NK-92 (cell line): ENCODE measurements at regions not wholly inside any gene's neighbourhood (a gene's known extent, or its start where the extent isn't known, plus 50 kb on each side); places are given as distances from the start of the nearest gene placed in this dataset.

Source experiments
- DNase-seq: peaks from one replicate; lab custom pipeline; 2025; ENCODE audit not compliant: unreplicated experiment; lab: John Stamatoyannopoulos, UW

DNA sequence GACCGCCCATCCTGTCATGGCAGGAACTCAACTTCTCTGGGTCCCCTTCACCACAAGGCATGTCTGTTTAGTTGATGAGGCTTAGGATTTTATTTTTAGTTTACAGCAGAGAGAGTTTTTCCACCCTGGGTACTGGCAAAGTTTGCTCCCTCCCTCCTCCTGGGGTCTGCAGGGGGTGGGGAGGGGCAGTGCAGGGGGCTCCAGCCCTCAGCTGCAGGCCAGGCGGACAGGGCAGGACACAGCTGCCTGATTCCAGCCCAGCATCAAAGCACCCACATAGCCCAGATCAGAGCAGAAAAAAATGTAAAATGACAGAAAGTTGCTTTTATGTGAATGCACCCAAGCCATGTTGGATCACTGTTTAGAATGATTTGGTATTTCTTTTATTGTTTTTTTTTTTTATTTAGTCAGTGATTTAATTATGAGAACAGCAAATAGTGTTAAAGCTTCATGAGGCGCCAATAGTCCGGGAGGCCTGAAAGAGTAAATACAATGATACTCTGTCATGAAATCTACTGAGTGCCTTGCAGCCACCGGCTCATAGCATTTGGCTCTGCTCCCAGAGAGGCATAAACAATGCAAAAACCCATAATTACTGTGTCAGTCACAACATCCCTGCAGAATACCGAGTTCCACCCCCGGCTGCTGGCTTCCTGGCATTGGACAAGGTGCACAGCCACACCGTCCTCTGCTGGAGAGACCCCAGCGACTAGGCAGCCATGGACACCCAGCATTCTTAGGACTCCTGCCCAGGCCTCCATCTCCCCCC, 923.5 kb downstream of the UQCRFS1 start:
- no peak for DNase-seq

DNA sequence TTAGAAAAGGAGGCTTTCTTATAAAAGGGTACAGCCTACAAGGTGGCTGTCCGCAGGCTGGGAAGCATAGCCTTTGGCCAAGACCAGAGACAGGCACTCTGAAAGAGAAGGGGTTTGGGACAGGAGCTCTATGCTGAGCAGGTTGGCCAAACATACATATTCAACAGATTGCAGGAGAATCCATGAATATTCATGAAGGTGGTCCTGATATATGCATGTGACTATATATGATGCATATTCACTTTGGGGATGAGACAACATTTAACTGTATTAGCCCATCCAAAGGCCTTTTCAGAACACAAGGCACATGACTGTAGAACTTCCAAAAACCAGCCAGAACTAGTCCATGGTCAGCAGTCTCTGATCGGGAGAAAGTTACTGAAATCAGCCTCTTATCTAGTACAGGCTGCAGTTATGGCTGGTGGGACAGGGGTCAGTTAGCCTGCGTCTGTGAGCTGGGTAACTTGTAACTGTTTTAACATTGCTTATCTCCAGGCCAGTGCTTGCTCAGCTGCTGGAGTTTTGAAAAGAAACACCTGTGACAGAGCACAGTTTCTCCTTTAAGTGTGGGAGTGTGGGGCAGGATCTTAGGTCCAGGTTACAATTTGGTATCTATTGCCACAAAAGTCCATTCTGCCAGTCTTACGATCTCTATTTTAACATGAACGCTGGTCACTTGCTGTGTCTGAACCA, 924.2 kb downstream of the UQCRFS1 start:
- DNase-seq = no peak

- DNase-seq = no peak
Observed at GRCh38 chr19:28285917-28286316, 927.0 kb downstream of the UQCRFS1 start.

DNA sequence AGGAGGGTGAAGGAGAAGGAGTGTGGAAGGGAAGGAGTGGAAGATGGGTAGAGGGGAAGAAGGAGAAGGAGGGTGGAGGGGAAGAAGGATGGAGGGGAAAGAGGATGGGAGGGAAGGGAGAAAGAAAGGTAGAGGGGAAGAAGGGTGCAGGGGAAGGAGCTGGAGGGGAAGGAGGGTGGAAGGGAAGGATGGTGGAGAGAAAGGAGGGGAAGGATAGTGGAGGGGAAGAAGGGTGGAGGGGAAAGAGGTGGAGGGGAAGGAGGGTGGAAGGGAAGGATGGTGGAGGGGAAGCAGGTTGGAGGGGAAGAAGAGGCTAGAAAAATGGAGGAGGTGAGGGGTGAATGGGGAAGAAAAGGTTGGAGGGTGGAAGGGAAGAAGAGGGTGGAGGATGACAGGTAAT, 927.9 kb downstream of the UQCRFS1 start:
- DNase-seq = no peak

DNA sequence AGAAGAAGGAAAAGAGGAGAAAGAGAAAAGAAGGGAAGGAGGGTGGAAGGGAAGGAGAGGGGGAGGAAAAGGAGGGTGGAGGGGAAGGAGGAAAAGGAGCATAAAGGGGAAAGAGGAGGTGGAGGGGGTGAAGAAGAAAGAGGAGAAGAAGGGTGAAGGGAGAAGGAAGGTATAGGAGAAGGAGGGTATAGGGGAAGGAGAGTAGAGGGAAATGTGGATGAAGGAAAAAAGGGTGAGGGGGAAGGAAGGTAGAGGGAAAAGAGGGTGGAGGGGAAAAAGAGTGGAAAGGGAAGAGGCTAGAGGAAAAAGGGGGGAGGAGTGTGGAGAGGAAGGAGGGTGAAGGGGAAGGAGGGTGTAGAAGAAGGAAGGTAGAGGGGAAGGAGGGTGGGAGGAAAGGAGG, 928.6 kb downstream of the UQCRFS1 start:
- no peak for DNase-seq

- DNase-seq = no peak
Observed at GRCh38 chr19:28283592-28283991, 929.4 kb downstream of the UQCRFS1 start.

GRCh38 chr19:28281676-28282075, 931.3 kb downstream of the UQCRFS1 start:
- DNase-seq = no peak

DNA sequence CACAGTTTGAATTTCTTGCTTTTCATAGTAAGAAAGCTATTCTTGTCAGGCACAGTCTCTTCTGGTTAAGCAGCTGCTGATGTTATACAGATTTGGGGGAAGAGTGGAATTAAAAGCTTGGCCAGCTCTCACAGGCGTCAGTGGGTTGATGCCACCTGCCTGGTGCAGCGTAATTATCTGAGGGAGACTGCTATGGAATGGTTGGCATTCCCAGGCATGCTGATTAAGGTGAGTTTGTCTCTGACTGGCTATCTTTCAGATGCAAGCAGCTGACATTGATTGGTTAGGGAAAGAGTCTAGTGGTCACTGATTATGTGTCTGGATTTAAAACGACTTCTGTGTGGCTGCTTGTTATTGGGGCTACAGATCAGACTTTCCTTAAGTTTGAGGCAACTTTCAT, 948.4 kb downstream of the UQCRFS1 start:
- DNase-seq = no peak

- DNase-seq = no peak
Observed at GRCh38 chr19:28258829-28259228, 954.1 kb downstream of the UQCRFS1 start.

DNA sequence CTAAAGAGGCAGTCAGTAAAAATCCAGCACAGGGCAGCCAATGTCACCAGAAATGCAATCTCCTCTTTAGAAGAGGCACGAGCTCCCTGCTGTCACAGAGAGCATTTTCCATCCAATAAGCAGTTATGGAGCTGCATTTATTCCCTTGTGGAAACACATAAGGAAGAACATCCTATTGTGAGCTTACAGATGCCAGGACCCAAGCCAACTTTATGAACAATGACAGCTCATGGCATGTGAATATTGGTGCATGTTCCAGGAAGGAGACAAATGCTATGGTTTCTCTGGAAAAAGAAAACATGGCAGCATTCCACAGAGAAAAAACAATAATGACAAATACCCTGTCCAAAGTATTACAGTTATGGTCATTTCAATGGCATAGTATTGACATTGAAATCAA, 955.6 kb downstream of the UQCRFS1 start:
- DNase-seq = no peak

- no peak for DNase-seq
Observed at GRCh38 chr19:28247243-28247642, 965.7 kb downstream of the UQCRFS1 start.

GRCh38 chr19:28245937-28246336, 967.0 kb downstream of the UQCRFS1 start:
- no peak for DNase-seq

DNA sequence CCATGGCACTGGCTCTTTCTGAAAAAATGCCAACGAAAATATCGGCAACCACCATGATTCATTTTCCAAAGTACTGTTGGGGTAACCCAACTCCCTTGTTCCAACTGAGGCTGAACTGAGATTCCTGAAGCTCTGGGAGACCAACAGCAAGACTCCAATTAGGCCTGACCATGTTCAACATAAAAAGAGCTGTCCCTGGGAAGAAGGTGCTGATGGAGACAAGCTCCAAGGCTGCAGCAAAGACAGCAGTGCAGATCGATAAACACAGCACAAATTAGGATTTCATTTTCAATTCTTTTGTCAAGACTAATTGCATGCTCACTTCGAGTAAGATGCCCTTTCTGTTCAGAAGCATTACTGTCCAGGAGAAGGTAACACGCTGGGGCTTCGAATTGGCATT, 968.0 kb downstream of the UQCRFS1 start:
- no peak for DNase-seq

GRCh38 chr19:28242317-28242927, 970.5 kb downstream of the UQCRFS1 start:
- no peak for DNase-seq

DNA sequence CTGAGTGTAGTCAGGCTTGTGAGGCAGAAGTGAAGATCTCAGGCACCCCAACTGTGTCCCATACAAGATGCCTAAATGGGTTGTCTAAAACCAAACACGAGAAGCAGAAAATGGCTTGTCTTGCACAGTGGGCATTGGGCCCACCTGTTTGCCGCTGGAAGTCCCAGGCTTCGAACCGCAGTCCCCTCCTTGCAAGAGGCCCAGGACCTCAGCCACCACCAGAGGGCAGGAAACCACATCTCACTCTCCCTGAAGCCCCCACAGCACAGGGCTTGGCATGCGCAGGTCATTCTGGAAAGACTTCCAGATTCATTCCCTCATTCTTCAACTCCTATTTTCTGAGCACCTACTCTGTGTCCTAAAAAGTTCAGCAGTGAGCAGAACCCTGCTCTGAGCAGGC, 973.7 kb downstream of the UQCRFS1 start:
- no peak for DNase-seq

DNA sequence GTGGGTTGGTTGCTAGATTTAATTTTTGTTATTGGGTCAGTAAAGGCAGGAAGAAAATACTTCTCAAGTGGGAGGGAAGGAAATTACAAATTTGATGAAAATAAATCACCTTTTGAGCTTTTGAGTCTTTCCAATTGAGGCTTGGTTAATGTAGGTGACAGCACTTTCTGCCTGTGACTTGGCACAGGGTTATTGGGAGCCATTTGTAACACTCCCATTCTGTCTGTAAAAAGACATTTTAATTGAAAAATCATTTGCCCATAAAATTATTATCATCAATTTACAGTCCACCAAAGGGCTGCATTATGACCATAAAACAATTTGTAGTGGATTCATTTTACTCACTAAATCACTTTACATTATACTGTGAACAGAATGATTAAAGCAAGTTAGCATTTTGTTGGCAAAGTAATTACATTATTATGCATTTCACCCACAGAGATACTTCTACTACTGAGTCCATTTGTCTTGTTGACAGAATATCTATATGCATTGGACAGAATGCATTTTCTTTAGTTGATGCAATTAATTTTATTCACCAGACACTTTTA, 974.6 kb downstream of the UQCRFS1 start:
- DNase-seq = no peak

DNA sequence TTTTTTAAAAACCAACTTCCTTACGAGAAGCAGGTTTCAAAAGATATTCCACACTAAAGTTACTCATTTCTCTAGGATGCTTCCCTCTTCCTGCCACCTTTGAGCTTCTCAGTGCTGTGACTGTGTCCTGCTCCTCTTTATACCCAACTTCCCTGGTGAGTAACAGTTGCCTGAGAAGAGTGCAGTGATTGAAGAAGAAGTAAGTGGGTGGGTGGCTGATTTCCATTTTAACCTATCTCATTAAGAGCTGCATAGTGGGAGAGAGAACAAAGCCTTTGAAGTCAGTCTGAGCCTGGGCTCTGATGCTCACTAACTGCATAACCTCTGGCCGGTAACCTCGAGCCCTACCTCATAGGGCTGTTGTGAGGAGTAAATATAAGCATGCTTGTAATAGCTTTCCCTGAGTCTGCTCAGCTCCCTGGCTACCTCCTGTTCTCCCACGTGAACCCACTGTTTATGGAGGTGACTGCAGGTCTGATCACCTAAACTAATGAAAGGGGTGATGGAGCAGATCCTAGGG, 977.3 kb downstream of the UQCRFS1 start:
- DNase-seq = no peak

GRCh38 chr19:28234637-28235036, 978.3 kb downstream of the UQCRFS1 start:
- no peak for DNase-seq

DNA sequence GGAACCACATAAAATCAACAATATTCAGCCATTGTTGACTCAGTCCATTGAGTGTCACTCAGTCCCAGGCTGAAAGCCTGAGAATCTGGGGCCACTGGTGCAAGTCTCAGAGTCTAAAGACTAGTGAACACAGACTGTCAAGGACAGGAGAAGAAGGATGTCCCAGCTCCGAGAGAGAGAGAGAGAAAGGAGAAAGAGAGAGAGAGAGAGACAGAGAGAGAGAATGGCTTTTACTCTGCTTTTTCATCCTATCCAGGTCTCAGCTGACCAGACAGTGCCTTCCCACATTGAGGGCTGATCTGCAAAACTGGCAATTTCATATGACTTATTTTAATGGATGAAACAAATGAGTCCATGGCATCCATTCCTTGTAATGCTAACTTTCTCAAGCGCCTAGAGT, 984.1 kb downstream of the UQCRFS1 start:
- DNase-seq = no peak

- no peak for DNase-seq
Observed at GRCh38 chr19:28224441-28224840, 988.5 kb downstream of the UQCRFS1 start.

GRCh38 chr19:28221736-28222135, 991.2 kb downstream of the UQCRFS1 start:
- no peak for DNase-seq

GRCh38 chr19:28218728-28219127, 994.2 kb downstream of the UQCRFS1 start:
- no peak for DNase-seq
